A549 (cell line): ENCODE measurements at regions not wholly inside any gene's neighbourhood (a gene's known extent, or its start where the extent isn't known, plus 50 kb on each side); places are given as distances from the start of the nearest gene placed in this dataset.
"Not testable (repeated sequence)": the region's sequence is repeated elsewhere in the genome, so short reads cannot be mapped to it uniquely, and the experiment has no call there.

ENCODE experiments used
- ATAC-seq, 2 experiments: fragments of 200-7000 bp in 1 of 2; fragments of >200 bp in 1 of 2; cut with Nextera tagmentation in 1 of 2; cut with Tn5 transposase in 1 of 2; 3 replicates each; pipeline versions ENCODE4 v1.8.0 to v1.9.1; 2018 to 2020; ENCODE audit warnings: mild to moderate bottlenecking in 1 of 2, moderate library complexity in 1 of 2
- CTCF ChIA-PET: fragments of 300-600 bp; sonication (Branson Sonifier 250); formaldehyde crosslinking; extraction: SDS; loops from one replicate; lab custom pipeline; 2021; ENCODE audit warnings: antibody characterized with exemption, inconsistent platforms; lab: Yijun Ruan, JAX
- POLR2A ChIA-PET: fragments of 350-600 bp; formaldehyde crosslinking; extraction: SDS; loops from one replicate; lab custom pipeline; 2021; ENCODE audit warnings: antibody characterized with exemption, inconsistent platforms; lab: Yijun Ruan, JAX
- DNase-seq, 2 experiments: peaks; one replicate each; pipeline versions ENCODE4 v3.0.0 to v3.0.0-alpha.2; 2011 to 2016; ENCODE audit warnings: low read depth in 1 of 2, low spot score in 1 of 2
- FAIRE-seq: peaks from 2 replicates; lab custom pipeline; 2011; peaks lifted over from hg19 to GRCh38; lab: Jason Lieb, UNC
- H3K27ac ChIP-seq, 2 experiments: fragments of >200 bp; sonication (Bioruptor Twin); formaldehyde crosslinking; 3 replicates each; pipeline ENCODE4 v1.5.1; 2016 to 2017
- H3K4me1 ChIP-seq: fragments of >200 bp; sonication (Bioruptor Twin); formaldehyde crosslinking; 3 replicates; pipeline ENCODE4 v1.6.1; 2016
- H3K4me2 ChIP-seq: fragments of >200 bp; sonication (Bioruptor Twin); formaldehyde crosslinking; 3 replicates; pipeline ENCODE4 v1.6.1; 2016
- H3K4me3 ChIP-seq: fragments of >200 bp; sonication (Bioruptor Twin); formaldehyde crosslinking; 3 replicates; pipeline ENCODE4 v1.5.1; 2016
- H3K9me3 ChIP-seq: fragments of >200 bp; sonication (Bioruptor Twin); formaldehyde crosslinking; 3 replicates; pipeline ENCODE4 v1.6.1; 2016
- ATOH8 ChIP-seq: fragments of 250-450 bp; sonication (Bioruptor Pico); IDR thresholded peaks from 2 replicates; pipeline ENCODE4 v1.5.0; 2020; ENCODE audit warnings: low read depth, mild to moderate bottlenecking, moderate library complexity
- CEBPB ChIP-seq, 2 experiments: fragments of >200 bp in 1 of 2; sonication (Bioruptor Twin) in 1 of 2; formaldehyde crosslinking in 1 of 2; IDR thresholded peaks; 2 replicates each; pipeline ENCODE4 v1.6.1; 2012 to 2016
- CHD2 ChIP-seq: fragments of 150-350 bp; IDR thresholded peaks from 2 replicates; pipeline ENCODE4 v1.6.1; 2014; ENCODE audit warnings: low read length; ENCODE audit not compliant: partially characterized antibody
- CHD4 ChIP-seq: fragments of 200-600 bp; sonication (generic); IDR thresholded peaks from 2 replicates; pipeline ENCODE4 v1.6.1; 2016; ENCODE audit warnings: antibody characterized with exemption, mild to moderate bottlenecking, borderline replicate concordance
- E2F6 ChIP-seq: IDR thresholded peaks from 2 replicates; pipeline ENCODE4 v1.6.1; 2012; ENCODE audit warnings: low read depth, borderline replicate concordance
- EHF ChIP-seq: fragments of 250-450 bp; sonication (Bioruptor Pico); IDR thresholded peaks from 2 replicates; pipeline ENCODE4 v1.5.0; 2020; ENCODE audit warnings: mild to moderate bottlenecking
- EHMT2 ChIP-seq: fragments of 200-600 bp; sonication (generic); IDR thresholded peaks from 2 replicates; pipeline ENCODE4 v1.6.1; 2016; ENCODE audit warnings: antibody characterized with exemption, low read depth, mild to moderate bottlenecking, moderate library complexity
- ESRRA ChIP-seq: fragments of 150-350 bp; IDR thresholded peaks from 2 replicates; pipeline ENCODE4 v1.6.1; 2014; ENCODE audit warnings: mild to moderate bottlenecking, low read length, borderline replicate concordance
- GATA3 ChIP-seq: IDR thresholded peaks from 2 replicates; pipeline ENCODE4 v1.6.1; 2012; ENCODE audit warnings: borderline replicate concordance
- HDAC2 ChIP-seq: fragments of 200-600 bp; sonication (generic); IDR thresholded peaks from 2 replicates; pipeline ENCODE4 v1.6.1; 2016
- HMGXB4 ChIP-seq: fragments of 250-450 bp; sonication (Bioruptor Pico); IDR thresholded peaks from 2 replicates; pipeline ENCODE4 v1.5.0; 2021; ENCODE audit warnings: mild to moderate bottlenecking, moderate library complexity, borderline replicate concordance
- HOXB5 ChIP-seq: fragments of 250-450 bp; sonication (Bioruptor Pico); IDR thresholded peaks from 2 replicates; pipeline ENCODE4 v1.5.0; 2020; ENCODE audit warnings: mild to moderate bottlenecking, moderate library complexity
- JUN ChIP-seq, 2 experiments: fragments of >200 bp; sonication (Bioruptor Twin); formaldehyde crosslinking; IDR thresholded peaks; 2 replicates in 1 of 2; 3 replicates in 1 of 2; pipeline ENCODE4 v1.6.1; 2016 to 2017
- MAFK ChIP-seq: fragments of 450-650 bp; IDR thresholded peaks from 2 replicates; pipeline ENCODE4 v1.6.1; 2014; ENCODE audit not compliant: partially characterized antibody
- NFE2L2 ChIP-seq: fragments of 150-350 bp; conservative IDR thresholded peaks from 2 replicates; pipeline ENCODE4 v1.6.1; 2014; ENCODE audit warnings: low read length
- PHF8 ChIP-seq: fragments of 200-600 bp; sonication (generic); IDR thresholded peaks from 2 replicates; pipeline ENCODE4 v1.6.1; 2016; ENCODE audit warnings: low read depth, mild to moderate bottlenecking, antibody characterized with exemption, moderate library complexity, borderline replicate concordance
- POLR2A ChIP-seq: IDR thresholded peaks from 2 replicates; pipeline ENCODE4 v1.6.1; 2012; ENCODE audit warnings: mild to moderate bottlenecking, low read length
- RAD21 ChIP-seq, 2 experiments: fragments of >200 bp in 1 of 2; sonication (Bioruptor Twin) in 1 of 2; formaldehyde crosslinking in 1 of 2; IDR thresholded peaks in 1 of 2; conservative IDR thresholded peaks in 1 of 2; 2 replicates in 1 of 2; 3 replicates in 1 of 2; pipeline ENCODE4 v1.6.1; 2012 to 2018; ENCODE audit warnings: inconsistent platforms in 1 of 2
- RFX5 ChIP-seq: fragments of 450-650 bp; IDR thresholded peaks from 2 replicates; pipeline ENCODE4 v1.7.1; 2014; ENCODE audit warnings: antibody characterized with exemption, mild to moderate bottlenecking, moderate library complexity
- RNF2 ChIP-seq: fragments of 200-600 bp; sonication (generic); IDR thresholded peaks from 2 replicates; pipeline ENCODE4 v1.6.1; 2016; ENCODE audit warnings: low read depth, mild to moderate bottlenecking, antibody characterized with exemption, moderate library complexity, borderline replicate concordance
- TP53 ChIP-seq: fragments of 250-450 bp; sonication (Bioruptor Pico); IDR thresholded peaks from 2 replicates; pipeline ENCODE4 v1.5.0; 2021; ENCODE audit warnings: mild to moderate bottlenecking, moderate library complexity
- WGBS: methylation state at CpG from one replicate; pipeline ENCODE4 v1.1.6; 2017; ENCODE audit errors: missing lambda C conversion rate; 5-methylcytosine and 5-hydroxymethylcytosine counted together

GRCh38 chr1:207205614-207206061 is 101.6 kb downstream of the C4BPA start:
- H3K4me2 ChIP-seq, result peak overlapping the region; percentile 69
- no peaks in the 10 kb centered on the region for H3K9me3 ChIP-seq
- peak; percentile 52 to 57 for ATAC-seq
- no peak for FAIRE-seq
- TF ChIP-seq MAFK (no peak), PHF8 (no peak), EHMT2 (peak; percentile 75)
- H3K27ac ChIP-seq, result peak overlapping the region; percentile 62 to 80
- DNase-seq, result peak in 1 of 2 experiments; percentile 6
- H3K4me3 ChIP-seq, result no peak overlapping the region
- CTCF ChIA-PET, result interaction anchor here (1.4 kb wide), 1 partner anchor 24 kb away, joined by 3 read pairs; no protein-coding TSS in a partner anchor
- WGBS, result 0% methylated on average over 2 of the region's 2 CpGs
- POLR2A ChIA-PET, result interaction anchor here (0.9 to 1.2 kb wide), 3 partner anchors 7 to 153 kb away, joined by 3 to 10 read pairs (median 6); partner anchors contain the start of genes CD55 and PFKFB2
- peaks cover 18% of the 10 kb centered on the region; the same call in 2 of the 3 replicates for H3K4me1 ChIP-seq

GRCh38 chr1:207208691-207209090 is 104.7 kb downstream of the C4BPA start:
- DNase-seq, H3K4me2 ChIP-seq, CTCF ChIA-PET, FAIRE-seq, H3K9me3 ChIP-seq, H3K27ac ChIP-seq, POLR2A ChIA-PET, ATAC-seq, H3K4me3 ChIP-seq: not testable (repeated sequence)
- H3K4me1 ChIP-seq, result peaks cover 18% of the 10 kb centered on the region; the same call in 2 of the 3 replicates
- 60% methylated on average over 2 of the region's 2 CpGs for WGBS

GRCh38 chr1:207214453-207214852 is 107.0 kb upstream of the CD55 start:
- H3K4me3 ChIP-seq, result no peak overlapping the region
- TF ChIP-seq RFX5, result no peak
- no peak overlapping the region for H3K4me2 ChIP-seq
- no peaks in the 10 kb centered on the region for H3K9me3 ChIP-seq
- FAIRE-seq (no peak), ATAC-seq (no peak), DNase-seq (no peak)
- ChIA-PET CTCF (interaction anchor here (0.6 kb wide), 1 partner anchor 110 kb away, joined by 3 read pairs; no protein-coding TSS in a partner anchor), POLR2A (no interaction called here)
- no peak overlapping the region for H3K27ac ChIP-seq
- peaks cover 7% of the 10 kb centered on the region; the same call in 1 of the 3 replicates for H3K4me1 ChIP-seq
- 14% methylated on average over 1 of the region's 1 CpG for WGBS

GRCh38 chr1:207217778-207218511 is 103.5 kb upstream of the CD55 start:
- H3K4me3 ChIP-seq, result no peak overlapping the region
- FAIRE-seq (no peak), DNase-seq (no peak), ATAC-seq (no peak)
- CTCF ChIA-PET, result interaction anchor here (0.6 kb wide), 1 partner anchor 123 kb away, joined by 3 read pairs; no protein-coding TSS in a partner anchor
- no peak overlapping the region for H3K4me2 ChIP-seq
- TF ChIP-seq ATOH8 (CRISPR knock-in tag) (no peak), ESRRA (no peak), CEBPB (IDR thresholded peaks at IDR 0.05) (no peak), HDAC2 (no peak), CHD2 (no peak), POLR2A (no peak), RFX5 (no peak), GATA3 (no peak), RNF2 (no peak), TP53 (CRISPR knock-in tag) (no peak), HOXB5 (CRISPR knock-in tag) (no peak), EHMT2 (no peak), CHD4 (no peak), JUN (IDR thresholded peaks at IDR 0.05) (no peak), HMGXB4 (no peak), E2F6 (no peak), RAD21 (conservative IDR thresholded peaks at IDR 0.05 in 1 of 2, IDR thresholded peaks at IDR 0.05 in 1 of 2) (no peak), EHF (CRISPR knock-in tag) (no peak), NFE2L2 (no peak)
- no peak overlapping the region for H3K27ac ChIP-seq
- H3K9me3 ChIP-seq, result no peaks in the 10 kb centered on the region
- H3K4me1 ChIP-seq, result peaks cover 14% of the 10 kb centered on the region; the same call in 2 of the 3 replicates
- 79% methylated on average over 8 of the region's 8 CpGs for WGBS
- POLR2A ChIA-PET, result interaction anchor here (0.6 kb wide), 1 partner anchor 214 kb away, joined by 3 read pairs; no protein-coding TSS in a partner anchor
